ENCODE measurements at regions not wholly inside any gene's neighbourhood (a gene's known extent, or its start where the extent isn't known, plus 50 kb on each side); places are given as distances from the start of the nearest gene placed in this dataset.

DNA sequence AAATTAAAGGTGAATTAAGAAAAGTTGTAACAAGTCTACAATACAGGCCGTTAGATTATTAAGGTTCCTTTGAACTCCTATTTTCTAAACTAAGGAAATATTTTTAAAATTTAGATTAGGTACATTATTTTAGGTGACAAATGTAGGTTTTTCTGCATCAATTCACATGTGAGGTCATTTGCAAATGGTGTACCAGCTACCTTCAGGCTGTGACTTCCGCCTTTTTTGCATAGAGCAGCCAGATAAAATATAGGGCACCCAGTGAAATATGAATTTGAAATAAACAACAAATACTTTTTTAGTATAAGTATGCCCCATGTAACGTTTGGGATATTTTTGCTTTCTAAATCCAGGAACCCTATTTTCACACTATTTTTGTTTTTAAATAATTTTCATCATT lies 544.0 kb downstream of the LMO4 start:
- TF ChIP-seq, protein P1, sequence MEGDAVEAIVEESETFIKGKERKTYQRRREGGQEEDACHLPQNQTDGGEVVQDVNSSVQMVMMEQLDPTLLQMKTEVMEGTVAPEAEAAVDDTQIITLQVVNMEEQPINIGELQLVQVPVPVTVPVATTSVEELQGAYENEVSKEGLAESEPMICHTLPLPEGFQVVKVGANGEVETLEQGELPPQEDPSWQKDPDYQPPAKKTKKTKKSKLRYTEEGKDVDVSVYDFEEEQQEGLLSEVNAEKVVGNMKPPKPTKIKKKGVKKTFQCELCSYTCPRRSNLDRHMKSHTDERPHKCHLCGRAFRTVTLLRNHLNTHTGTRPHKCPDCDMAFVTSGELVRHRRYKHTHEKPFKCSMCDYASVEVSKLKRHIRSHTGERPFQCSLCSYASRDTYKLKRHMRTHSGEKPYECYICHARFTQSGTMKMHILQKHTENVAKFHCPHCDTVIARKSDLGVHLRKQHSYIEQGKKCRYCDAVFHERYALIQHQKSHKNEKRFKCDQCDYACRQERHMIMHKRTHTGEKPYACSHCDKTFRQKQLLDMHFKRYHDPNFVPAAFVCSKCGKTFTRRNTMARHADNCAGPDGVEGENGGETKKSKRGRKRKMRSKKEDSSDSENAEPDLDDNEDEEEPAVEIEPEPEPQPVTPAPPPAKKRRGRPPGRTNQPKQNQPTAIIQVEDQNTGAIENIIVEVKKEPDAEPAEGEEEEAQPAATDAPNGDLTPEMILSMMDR (IDR thresholded peaks at IDR 0.05) = no peak
- no peak for TF ChIP-seq POLR2A (IDR thresholded peaks at IDR 0.05)

All from testis (tissue), 2 donors.